AG08395 (cell line): ENCODE measurements at regions not wholly inside any gene's neighbourhood (a gene's known extent, or its start where the extent isn't known, plus 50 kb on each side); places are given as distances from the start of the nearest gene placed in this dataset.
A peak's percentile ranks its signal among the peaks of the same experiment; 100 is the strongest.
"Not testable (repeated sequence)": the region's sequence is repeated elsewhere in the genome, so short reads cannot be mapped to it uniquely, and the experiment has no call there.

Experiments used
- DNase-seq: peaks from one replicate; pipeline ENCODE4 v3.0.0; 2012; ENCODE audit warnings: mixed read lengths, low spot score

GRCh38 chr5:92023555-92023954 lies 640.4 kb upstream of the ARRDC3 start:
- DNase-seq = no peak

- no peak for DNase-seq
Observed at GRCh38 chr5:92023141-92023471, 640.0 kb upstream of the ARRDC3 start.

GRCh38 chr5:92022415-92023140 lies 639.5 kb upstream of the ARRDC3 start:
- DNase-seq = no peak

- no peak for DNase-seq
Observed at GRCh38 chr5:92019376-92019990, 636.4 kb upstream of the ARRDC3 start.

GRCh38 chr5:92017776-92018175 lies 634.7 kb upstream of the ARRDC3 start:
- DNase-seq = peak; percentile 1

- not testable (repeated sequence) for DNase-seq
Observed at GRCh38 chr5:92011845-92012244, 628.7 kb upstream of the ARRDC3 start.

GRCh38 chr5:92003806-92004205 lies 620.7 kb upstream of the ARRDC3 start:
- no peak for DNase-seq

- DNase-seq = peak; percentile 0
Observed at GRCh38 chr5:92002721-92003274, 619.7 kb upstream of the ARRDC3 start.

GRCh38 chr5:91998774-91999173 lies 615.7 kb upstream of the ARRDC3 start:
- DNase-seq = no peak

GRCh38 chr5:91983869-91984268 lies 600.8 kb upstream of the ARRDC3 start:
- no peak for DNase-seq

GRCh38 chr5:91978221-91978882 lies 595.2 kb upstream of the ARRDC3 start:
- no peak for DNase-seq

GRCh38 chr5:91977579-91977978 lies 594.5 kb upstream of the ARRDC3 start:
- DNase-seq = no peak

- DNase-seq = no peak
Observed at GRCh38 chr5:91976451-91976850, 593.3 kb upstream of the ARRDC3 start.

- no peak for DNase-seq
Observed at GRCh38 chr5:91963166-91963565, 580.0 kb upstream of the ARRDC3 start.

GRCh38 chr5:91957666-91958065 lies 574.5 kb upstream of the ARRDC3 start:
- DNase-seq = no peak

- no peak for DNase-seq
Observed at GRCh38 chr5:91956738-91957137, 573.6 kb upstream of the ARRDC3 start.

GRCh38 chr5:91955610-91956009 lies 572.5 kb upstream of the ARRDC3 start:
- no peak for DNase-seq

GRCh38 chr5:91954136-91954535 lies 571.0 kb upstream of the ARRDC3 start:
- no peak for DNase-seq

GRCh38 chr5:91950328-91950727 lies 567.2 kb upstream of the ARRDC3 start:
- no peak for DNase-seq

- no peak for DNase-seq
Observed at GRCh38 chr5:91946870-91947269, 563.8 kb upstream of the ARRDC3 start.

- no peak for DNase-seq
Observed at GRCh38 chr5:91941588-91941987, 558.5 kb upstream of the ARRDC3 start.

- no peak for DNase-seq
Observed at GRCh38 chr5:91938441-91938840, 555.3 kb upstream of the ARRDC3 start.

GRCh38 chr5:91937121-91937520 lies 554.0 kb upstream of the ARRDC3 start:
- DNase-seq = no peak
